ENCODE measurements at regions not wholly inside any gene's neighbourhood (a gene's known extent, or its start where the extent isn't known, plus 50 kb on each side); places are given as distances from the start of the nearest gene placed in this dataset.
A peak's percentile ranks its signal among the peaks of the same experiment; 100 is the strongest.

DNA sequence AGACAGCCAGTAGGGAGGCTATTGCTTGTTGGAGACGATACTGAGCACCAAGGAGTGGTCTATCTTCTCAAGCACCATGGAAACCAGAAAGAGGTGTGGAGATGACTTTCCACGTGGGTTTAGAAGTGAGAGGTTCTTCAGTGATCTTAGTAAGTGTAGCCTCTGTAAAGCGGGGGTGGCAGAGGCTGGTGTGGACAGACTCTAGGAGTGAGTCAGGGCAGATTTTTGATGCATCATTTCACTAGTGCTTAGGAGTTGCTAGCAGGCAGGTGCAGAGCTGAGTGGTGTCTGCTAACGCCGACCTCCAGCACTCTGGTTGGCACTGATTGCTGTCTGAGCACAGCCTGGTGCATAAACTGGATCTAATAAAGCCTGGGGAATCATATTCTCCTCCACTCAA lies 78.4 kb upstream of the ADO start:
- Histone ChIP-seq H2BK5ac (ENCODE audit: insufficient read length, low read length) (no peak overlapping the region), H2AFZ (ENCODE audit: low read length) (no peak overlapping the region), H3K4me1 (ENCODE audit: insufficient read depth, low read length) (no peaks in the 10 kb centered on the region), H2BK12ac (ENCODE audit: insufficient read length, low read depth, low read length) (no peak overlapping the region), H3K23me2 (ENCODE audit: insufficient read length, low read depth, low read length, poor library complexity, severe bottlenecking) (no peaks in the 10 kb centered on the region), H2AK5ac (ENCODE audit: insufficient read length, low read length) (no peak overlapping the region), H2BK20ac (ENCODE audit: low read depth, low read length, poor library complexity, severe bottlenecking) (no peak overlapping the region), H4K8ac (replicated peaks; ENCODE audit: insufficient read length, low read depth, low read length) (no peak overlapping the region), H3K56ac (ENCODE audit: insufficient read length, low read depth, low read length) (no peak overlapping the region), H4K5ac (ENCODE audit: insufficient read length, low read depth, low read length) (no peak overlapping the region), H3K23ac (ENCODE audit: insufficient read length, low read depth, low read length) (no peak overlapping the region), H3T11ph (ENCODE audit: low read length) (no peak overlapping the region), H4K91ac (ENCODE audit: insufficient read length, low read depth, low read length) (no peak overlapping the region), H4K20me1 (ENCODE audit: control insufficient read depth, insufficient read depth, insufficient read length) (no peaks in the 10 kb centered on the region), H3K79me2 (ENCODE audit: insufficient read depth, low read length) (no peaks in the 10 kb centered on the region), H3K27me3 (ENCODE audit: insufficient read depth, low read length) (no peaks in the 10 kb centered on the region), H3K18ac (ENCODE audit: insufficient read length, low read depth, low read length) (no peak overlapping the region), H3K79me1 (ENCODE audit: insufficient read depth, low read depth, low read length, poor library complexity, severe bottlenecking) (no peaks in the 10 kb centered on the region), H3K9me3 (ENCODE audit: control insufficient read depth, low read depth, low read length) (no peaks in the 10 kb centered on the region), H2BK120ac (ENCODE audit: low read depth, low read length, poor library complexity, severe bottlenecking) (no peak overlapping the region), H3K4ac (ENCODE audit: low read depth, low read length) (no peak overlapping the region), H3K9ac (ENCODE audit: extremely low read depth, insufficient read length, low read length) (no peak overlapping the region), H2BK15ac (ENCODE audit: low read depth, low read length) (no peak overlapping the region), H3K4me2 (ENCODE audit: insufficient read depth, insufficient read length, low read length) (no peak overlapping the region), H3K27ac (ENCODE audit: insufficient read length, low read depth, low read length) (no peak overlapping the region), H3K14ac (ENCODE audit: insufficient read depth, low read length) (no peak overlapping the region)
- H3K4me3 Mint-ChIP-seq: no peak overlapping the region
- peak overlapping the region in 1 of 3 experiments; percentile 38; a peak in 1 of 7 replicates for H3K27ac Mint-ChIP-seq
- no CpG with 5 or more reads among the region's 5 CpGs for WGBS (ENCODE audit: extremely low coverage, insufficient read length, low lambda C conversion rate)
- no peaks in the 10 kb centered on the region for H3K36me3 Mint-ChIP-seq (ENCODE audit: insufficient read depth in 1 of 3, low read depth in 3 of 3)
- no peak for DNase-seq
- no peaks in the 10 kb centered on the region for H3K4me1 Mint-ChIP-seq
- no peaks in the 10 kb centered on the region for H3K9me3 Mint-ChIP-seq
- no peaks in the 10 kb centered on the region; the same call in 1 of the 2 replicates for H3K27me3 Mint-ChIP-seq (ENCODE audit: low read depth)
- TF ChIP-seq, protein P1, sequence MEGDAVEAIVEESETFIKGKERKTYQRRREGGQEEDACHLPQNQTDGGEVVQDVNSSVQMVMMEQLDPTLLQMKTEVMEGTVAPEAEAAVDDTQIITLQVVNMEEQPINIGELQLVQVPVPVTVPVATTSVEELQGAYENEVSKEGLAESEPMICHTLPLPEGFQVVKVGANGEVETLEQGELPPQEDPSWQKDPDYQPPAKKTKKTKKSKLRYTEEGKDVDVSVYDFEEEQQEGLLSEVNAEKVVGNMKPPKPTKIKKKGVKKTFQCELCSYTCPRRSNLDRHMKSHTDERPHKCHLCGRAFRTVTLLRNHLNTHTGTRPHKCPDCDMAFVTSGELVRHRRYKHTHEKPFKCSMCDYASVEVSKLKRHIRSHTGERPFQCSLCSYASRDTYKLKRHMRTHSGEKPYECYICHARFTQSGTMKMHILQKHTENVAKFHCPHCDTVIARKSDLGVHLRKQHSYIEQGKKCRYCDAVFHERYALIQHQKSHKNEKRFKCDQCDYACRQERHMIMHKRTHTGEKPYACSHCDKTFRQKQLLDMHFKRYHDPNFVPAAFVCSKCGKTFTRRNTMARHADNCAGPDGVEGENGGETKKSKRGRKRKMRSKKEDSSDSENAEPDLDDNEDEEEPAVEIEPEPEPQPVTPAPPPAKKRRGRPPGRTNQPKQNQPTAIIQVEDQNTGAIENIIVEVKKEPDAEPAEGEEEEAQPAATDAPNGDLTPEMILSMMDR (conservative IDR thresholded peaks at IDR 0.05): no peak

Measured in H9 (cell line).